HG03354 (cell line): ENCODE measurements at regions not wholly inside any gene's neighbourhood (a gene's known extent, or its start where the extent isn't known, plus 50 kb on each side); places are given as distances from the start of the nearest gene placed in this dataset.

Experiments used
- ATAC-seq: cut with Tn5 transposase; IDR thresholded peaks from one replicate; pipeline ENCODE4 v1.9.1; 2021; ENCODE audit warnings: mild to moderate bottlenecking; ENCODE audit not compliant: unreplicated experiment, poor library complexity, severe bottlenecking

GRCh38 chr19:29290853-29291252 lies 77.9 kb upstream of the UQCRFS1 start:
- ATAC-seq = no peak

- no peak for ATAC-seq
These were observed 79.2 kb upstream of the UQCRFS1 start for GRCh38 chr19:29292153-29292552.

- ATAC-seq = no peak
These were observed 79.6 kb upstream of the UQCRFS1 start for GRCh38 chr19:29292562-29292961.

- ATAC-seq = no peak
These were observed 80.3 kb upstream of the UQCRFS1 start for GRCh38 chr19:29293292-29293691.

GRCh38 chr19:29293736-29294342 lies 80.9 kb upstream of the UQCRFS1 start:
- ATAC-seq = no peak

GRCh38 chr19:29294343-29294811 lies 81.4 kb upstream of the UQCRFS1 start:
- ATAC-seq = no peak

- ATAC-seq = no peak
These were observed 82.3 kb upstream of the UQCRFS1 start for GRCh38 chr19:29295285-29295684.

GRCh38 chr19:29297381-29297780 lies 84.4 kb upstream of the UQCRFS1 start:
- no peak for ATAC-seq

GRCh38 chr19:29299416-29300380 lies 86.7 kb upstream of the UQCRFS1 start:
- ATAC-seq = no peak

GRCh38 chr19:29302002-29302928 lies 89.3 kb upstream of the UQCRFS1 start:
- no peak for ATAC-seq

GRCh38 chr19:29303069-29303718 lies 90.2 kb upstream of the UQCRFS1 start:
- no peak for ATAC-seq

GRCh38 chr19:29303719-29304090 lies 90.8 kb upstream of the UQCRFS1 start:
- ATAC-seq = no peak

GRCh38 chr19:29305268-29305667 lies 92.3 kb upstream of the UQCRFS1 start:
- ATAC-seq = no peak

- ATAC-seq = no peak
These were observed 96.1 kb upstream of the UQCRFS1 start for GRCh38 chr19:29308977-29309590.

GRCh38 chr19:29309637-29310036 lies 96.7 kb upstream of the UQCRFS1 start:
- ATAC-seq = no peak

- ATAC-seq = no peak
These were observed 98.3 kb upstream of the UQCRFS1 start for GRCh38 chr19:29311191-29311790.

GRCh38 chr19:29315556-29316190 lies 102.7 kb upstream of the UQCRFS1 start:
- ATAC-seq = no peak

GRCh38 chr19:29318581-29318980 lies 105.6 kb upstream of the UQCRFS1 start:
- no peak for ATAC-seq
